Keratinocyte (primary cell): ENCODE measurements at regions not wholly inside any gene's neighbourhood (a gene's known extent, or its start where the extent isn't known, plus 50 kb on each side); places are given as distances from the start of the nearest gene placed in this dataset.
"Not testable (repeated sequence)": the region's sequence is repeated elsewhere in the genome, so short reads cannot be mapped to it uniquely, and the experiment has no call there.

ENCODE experiments used
- EZH2 ChIP-seq: IDR thresholded peaks from one replicate; pipeline ENCODE4 v1.6.1; 2012; ENCODE audit warnings: inconsistent platforms, mild to moderate bottlenecking, low read length, moderate library complexity
- TF ChIP-seq, protein P1 (sequence below), 3 experiments: IDR thresholded peaks in 1 of 3; conservative IDR thresholded peaks in 1 of 3; optimal IDR thresholded peaks in 1 of 3; 2 replicates in 2 of 3; 3 replicates in 1 of 3; pipeline versions ENCODE3 to v1.5.1; 2011; ENCODE audit warnings: low read length in 3 of 3, mild to moderate bottlenecking in 3 of 3, moderate library complexity in 2 of 3, control low read depth in 1 of 3, inconsistent platforms in 1 of 3; ENCODE audit not compliant: insufficient read depth in 2 of 3; ENCODE audit errors: extremely low read depth in 1 of 3

DNA sequence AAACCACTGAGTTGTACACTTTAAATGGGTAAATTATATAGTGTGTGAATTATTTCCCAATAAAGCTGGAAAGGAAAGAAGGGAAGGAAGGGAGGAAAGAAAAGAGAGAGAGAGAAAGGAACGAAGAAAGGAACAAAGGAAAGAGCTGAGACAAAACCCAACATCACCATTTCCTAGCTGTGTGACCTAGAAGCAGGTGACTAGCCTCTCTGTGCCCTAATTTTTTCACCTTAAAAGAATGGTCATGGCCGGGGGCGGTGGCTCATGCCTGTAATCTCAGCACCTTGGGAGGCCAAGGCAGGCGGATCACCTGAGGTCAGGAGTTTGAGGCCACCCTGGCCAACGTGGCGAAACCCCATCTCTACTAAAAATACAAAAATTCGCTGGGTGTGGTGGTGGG, 155.8 kb downstream of the C16orf95 start:
- TF ChIP-seq, protein P1, sequence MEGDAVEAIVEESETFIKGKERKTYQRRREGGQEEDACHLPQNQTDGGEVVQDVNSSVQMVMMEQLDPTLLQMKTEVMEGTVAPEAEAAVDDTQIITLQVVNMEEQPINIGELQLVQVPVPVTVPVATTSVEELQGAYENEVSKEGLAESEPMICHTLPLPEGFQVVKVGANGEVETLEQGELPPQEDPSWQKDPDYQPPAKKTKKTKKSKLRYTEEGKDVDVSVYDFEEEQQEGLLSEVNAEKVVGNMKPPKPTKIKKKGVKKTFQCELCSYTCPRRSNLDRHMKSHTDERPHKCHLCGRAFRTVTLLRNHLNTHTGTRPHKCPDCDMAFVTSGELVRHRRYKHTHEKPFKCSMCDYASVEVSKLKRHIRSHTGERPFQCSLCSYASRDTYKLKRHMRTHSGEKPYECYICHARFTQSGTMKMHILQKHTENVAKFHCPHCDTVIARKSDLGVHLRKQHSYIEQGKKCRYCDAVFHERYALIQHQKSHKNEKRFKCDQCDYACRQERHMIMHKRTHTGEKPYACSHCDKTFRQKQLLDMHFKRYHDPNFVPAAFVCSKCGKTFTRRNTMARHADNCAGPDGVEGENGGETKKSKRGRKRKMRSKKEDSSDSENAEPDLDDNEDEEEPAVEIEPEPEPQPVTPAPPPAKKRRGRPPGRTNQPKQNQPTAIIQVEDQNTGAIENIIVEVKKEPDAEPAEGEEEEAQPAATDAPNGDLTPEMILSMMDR (optimal IDR thresholded peaks at IDR 0.05 in 1 of 3, IDR thresholded peaks at IDR 0.05 in 1 of 3, conservative IDR thresholded peaks at IDR 0.05 in 1 of 3; ENCODE audit: extremely low read depth in 1 of 3, insufficient read depth in 2 of 3, low read length in 3 of 3), result not testable (repeated sequence)
- not testable (repeated sequence) for TF ChIP-seq EZH2
